ENCODE measurements at regions not wholly inside any gene's neighbourhood (a gene's known extent, or its start where the extent isn't known, plus 50 kb on each side); places are given as distances from the start of the nearest gene placed in this dataset.
"Not testable (repeated sequence)": the region's sequence is repeated elsewhere in the genome, so short reads cannot be mapped to it uniquely, and the experiment has no call there.

DNA sequence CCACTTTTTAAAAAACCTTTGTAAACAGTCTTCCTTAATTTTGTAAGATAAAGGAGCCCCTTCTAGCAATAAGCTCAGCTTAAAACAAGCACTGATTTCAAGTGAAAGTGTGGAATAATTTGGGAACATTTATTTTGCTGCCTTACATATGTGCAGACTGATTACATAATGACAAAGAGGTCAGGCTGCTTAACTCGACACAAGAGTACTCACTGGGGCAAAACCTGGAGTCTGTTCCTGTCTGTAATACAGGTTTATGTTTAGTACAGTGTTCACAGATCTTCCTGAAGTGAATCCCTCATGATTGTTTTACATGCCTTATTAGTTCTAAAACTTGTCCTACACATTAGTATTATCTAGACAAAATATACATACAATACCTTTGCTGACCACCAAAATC, 609.8 kb downstream of the LMO7 start:
- DNase-seq = no peak

- no peak for DNase-seq
These were observed 609.1 kb downstream of the LMO7 start for GRCh38 chr13:76245211-76245610.

DNA sequence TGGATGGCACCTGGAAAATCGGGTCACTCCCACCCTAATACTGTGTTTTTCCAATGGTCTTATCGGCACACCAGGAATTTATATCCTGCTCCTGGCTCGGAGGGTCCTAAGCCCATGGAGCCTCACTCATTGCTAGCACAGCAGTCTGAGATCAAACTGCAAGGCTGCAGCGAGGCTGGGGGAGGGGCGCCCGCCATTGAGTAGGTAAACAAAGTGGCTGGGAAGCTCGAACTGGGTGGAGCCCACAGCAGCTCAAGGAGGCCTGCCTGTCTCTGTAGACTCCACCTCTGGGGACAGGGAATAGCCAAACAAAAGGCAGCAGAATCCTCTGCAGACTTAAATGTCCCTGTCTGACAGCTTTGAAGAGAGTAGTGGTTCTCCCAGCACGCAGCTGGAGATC, 607.0 kb downstream of the LMO7 start:
- not testable (repeated sequence) for DNase-seq

DNA sequence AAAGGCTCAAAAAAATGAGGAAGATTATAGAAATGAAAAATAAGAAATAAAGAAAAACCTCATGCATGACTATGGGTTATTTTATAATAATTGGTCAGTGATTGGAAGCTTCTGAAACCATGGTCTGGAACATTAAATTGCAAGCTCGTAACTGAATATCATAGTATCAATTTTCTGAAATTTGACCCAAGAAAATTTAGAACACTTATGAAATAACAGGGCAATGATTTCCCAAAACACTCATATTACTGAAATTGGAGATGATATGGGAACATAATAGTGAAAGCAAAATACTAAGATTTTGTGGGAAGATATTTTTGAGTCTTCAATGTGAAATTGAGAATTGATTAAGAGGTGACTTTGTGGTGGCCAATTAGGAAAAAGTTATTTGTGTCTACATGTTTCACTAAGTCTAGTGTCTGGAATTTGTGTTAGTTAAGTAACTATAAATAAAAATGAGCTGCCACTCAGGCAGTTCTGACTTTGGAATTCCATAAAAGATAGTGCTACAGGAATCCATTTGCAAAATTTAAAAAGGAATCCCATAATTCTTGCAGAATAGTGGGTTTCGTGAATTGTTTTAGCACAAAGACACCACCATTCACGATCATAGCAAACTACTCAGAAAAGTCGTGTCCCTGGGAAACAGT, 603.0 kb downstream of the LMO7 start:
- DNase-seq = no peak

GRCh38 chr13:76231522-76232167, 595.5 kb downstream of the LMO7 start:
- DNase-seq = no peak

GRCh38 chr13:76229281-76229680, 593.2 kb downstream of the LMO7 start:
- no peak for DNase-seq

DNA sequence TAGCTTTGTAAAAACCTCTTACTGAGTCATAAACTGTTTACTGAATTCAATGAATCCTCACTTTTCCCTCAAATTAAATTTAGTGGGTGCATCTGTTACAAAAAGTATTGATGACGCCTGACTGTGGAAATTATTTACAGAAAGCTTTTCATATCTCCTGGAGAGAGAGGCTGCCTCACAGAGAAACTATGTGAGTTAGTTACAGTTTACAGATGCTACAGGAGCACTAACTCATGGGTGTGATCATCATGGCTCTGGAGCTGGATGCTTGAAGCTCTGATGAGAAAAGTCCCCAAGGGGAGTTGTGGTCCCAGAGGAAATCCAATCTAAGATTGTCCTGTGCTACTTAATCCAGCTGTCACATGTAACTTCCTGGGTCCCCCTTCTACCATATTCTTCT, 590.8 kb downstream of the LMO7 start:
- no peak for DNase-seq

DNA sequence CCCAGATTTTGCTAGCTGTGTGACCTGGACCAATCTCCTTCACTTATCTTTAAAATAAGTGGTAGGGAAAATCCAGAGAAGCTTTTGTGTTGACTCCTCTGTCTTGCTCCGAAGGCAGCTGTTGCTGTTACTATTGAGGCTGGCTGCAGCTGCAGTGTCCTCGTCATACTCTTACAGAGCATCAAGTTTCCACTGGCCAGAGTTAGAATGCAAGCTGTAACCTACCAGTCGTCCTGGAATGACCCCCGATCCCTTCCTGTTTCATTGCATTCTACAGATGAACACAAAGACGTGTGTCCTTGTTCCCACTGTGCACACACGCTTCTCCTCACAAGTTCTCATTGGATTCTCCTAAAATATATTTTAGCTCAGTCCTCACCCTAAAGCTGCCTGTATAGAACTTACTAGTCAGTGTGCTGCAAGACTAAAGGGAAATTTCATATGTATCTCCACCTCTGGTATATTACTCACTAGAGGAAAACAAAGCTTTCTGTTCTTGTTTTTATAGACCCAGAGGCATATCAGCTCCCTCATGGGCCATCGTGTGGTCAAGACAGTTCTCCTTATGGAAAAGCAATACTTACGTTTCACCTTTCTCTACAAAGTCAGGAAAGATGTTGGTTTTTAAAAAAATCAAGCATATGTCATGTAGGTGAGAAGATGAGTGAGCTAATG, 589.8 kb downstream of the LMO7 start:
- DNase-seq = no peak

DNA sequence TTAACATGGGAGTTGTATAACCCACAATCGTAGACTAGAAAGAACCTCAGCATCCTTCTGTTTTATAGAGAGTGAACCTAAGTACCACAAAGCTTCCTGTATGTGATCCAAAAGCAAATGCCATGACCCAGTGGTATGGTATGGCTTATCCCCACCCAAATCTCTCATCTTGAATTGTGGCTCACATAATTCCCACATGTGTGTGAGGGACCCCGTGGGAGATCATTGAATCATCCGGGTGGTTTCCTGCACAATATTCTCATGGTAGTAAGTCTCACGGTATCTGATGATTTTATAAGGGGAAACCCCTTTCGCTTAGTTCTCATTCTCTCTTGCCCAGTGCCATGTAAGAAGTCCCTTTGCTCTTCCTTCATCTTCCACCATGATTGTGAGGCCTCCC, 587.9 kb downstream of the LMO7 start:
- no peak for DNase-seq

DNA sequence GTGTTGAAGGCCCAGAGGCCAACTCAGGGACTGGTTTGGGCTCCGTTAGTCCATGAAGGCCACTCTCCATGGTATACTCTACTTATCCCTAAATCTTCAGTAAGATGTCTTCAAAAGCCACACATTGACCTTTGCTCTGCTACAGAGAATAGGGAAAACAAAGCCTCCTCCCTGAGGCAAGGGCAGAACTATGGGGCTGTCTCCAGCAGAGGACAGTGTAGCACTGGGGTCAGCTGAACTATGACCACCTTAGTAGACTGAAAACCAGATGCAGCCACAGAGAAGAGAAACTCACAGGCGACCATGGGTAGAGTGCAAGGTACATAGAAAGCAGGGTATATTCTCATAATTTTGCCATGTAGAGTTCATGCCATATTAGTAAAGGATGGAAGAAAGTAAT, 587.4 kb downstream of the LMO7 start:
- no peak for DNase-seq

DNA sequence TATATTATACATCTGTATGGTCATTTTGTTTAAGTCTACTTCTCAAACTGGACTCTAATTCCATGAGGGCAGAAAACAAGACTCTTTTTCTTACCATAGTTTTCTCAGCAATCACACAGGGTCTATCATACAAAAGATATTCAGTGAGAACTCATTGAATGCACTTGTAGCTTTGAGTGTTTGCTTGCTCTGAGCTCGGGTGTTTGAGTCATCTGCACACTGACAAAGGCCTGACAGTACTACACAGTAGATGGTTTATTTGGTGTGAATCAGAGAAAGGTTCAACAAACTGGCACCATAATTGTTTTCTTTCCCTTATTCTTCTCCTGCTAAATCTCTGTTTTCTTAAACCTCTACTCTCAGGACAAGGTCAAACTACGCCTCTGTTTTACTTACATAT, 586.4 kb downstream of the LMO7 start:
- no peak for DNase-seq

- DNase-seq = no peak
These were observed 580.6 kb downstream of the LMO7 start for GRCh38 chr13:76216729-76217128.

- DNase-seq = no peak
These were observed 577.9 kb downstream of the LMO7 start for GRCh38 chr13:76214001-76214400.

DNA sequence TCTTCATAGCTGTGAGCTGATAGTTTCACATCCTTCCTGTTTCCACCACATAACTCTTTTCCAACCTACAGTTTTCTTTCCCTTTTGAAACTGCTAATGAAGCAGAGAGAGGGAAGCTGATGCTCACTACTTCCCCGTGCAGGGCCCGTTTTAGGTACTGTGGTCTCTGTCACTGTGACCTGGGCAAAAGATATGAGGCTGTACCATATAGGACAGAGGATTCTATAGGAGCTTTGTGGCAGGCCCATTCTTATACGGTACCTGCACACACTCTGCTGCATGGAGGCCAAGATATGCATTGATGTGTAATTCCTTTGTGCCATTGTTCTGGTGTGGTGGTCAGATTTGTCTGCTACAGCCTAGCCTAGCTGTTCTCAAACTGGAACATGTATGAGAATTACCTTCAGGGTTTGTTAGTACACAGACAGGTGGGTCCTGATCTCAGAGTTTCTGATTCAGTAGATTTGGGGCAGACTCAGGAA, 577.3 kb downstream of the LMO7 start:
- no peak for DNase-seq

DNA sequence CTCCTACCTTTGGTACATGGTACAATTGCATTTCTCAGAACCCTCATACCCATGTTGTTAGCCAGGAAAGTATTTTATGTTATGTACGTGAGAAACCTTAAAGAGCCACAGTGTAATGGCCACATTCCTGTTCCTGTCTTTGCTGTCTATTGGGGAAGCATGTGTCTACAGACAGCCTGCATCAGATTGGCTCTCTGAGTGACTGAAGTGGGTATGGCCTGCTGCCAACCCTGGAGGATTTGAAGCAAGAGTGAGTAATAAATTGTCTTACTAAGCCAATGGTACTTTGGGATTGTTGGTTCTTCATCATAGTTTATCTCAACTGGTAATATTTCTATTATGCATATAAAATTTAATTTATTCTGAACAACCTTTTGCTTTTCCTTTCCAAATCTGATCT, 574.1 kb downstream of the LMO7 start:
- DNase-seq = no peak

- no peak for DNase-seq
These were observed 562.5 kb downstream of the LMO7 start for GRCh38 chr13:76198568-76199163.

DNA sequence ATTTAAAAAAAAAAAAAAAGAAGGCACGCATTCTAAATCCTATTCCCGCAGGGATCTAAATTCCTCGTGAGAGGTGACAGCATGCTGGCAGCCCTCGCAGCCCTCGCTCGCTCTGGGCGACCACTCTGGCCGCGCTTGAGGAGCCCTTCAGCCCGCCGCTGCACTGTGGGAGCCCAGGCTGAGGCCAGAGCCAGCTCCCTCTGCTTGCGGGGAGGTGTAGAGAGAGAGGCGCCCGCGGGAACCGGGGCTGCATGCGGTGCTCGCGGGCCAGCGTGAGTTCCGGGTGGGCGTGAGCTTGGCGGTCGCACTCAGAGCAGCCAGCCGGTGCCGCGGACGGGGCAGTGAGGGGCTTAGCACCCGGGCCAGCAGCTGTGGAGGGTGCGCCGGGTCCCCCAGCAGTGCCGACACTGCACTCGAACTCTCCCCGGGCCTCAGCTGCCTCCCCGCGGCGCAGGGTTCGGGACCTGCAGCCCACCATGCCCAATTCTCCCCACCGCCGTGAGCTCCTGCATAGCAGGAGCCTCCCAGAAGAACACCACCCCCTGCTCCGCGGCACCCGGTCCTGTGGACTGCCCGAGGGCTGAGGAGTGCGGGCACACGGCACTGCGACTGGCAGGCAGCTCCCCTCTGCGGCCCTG, 553.9 kb downstream of the LMO7 start:
- no peak for DNase-seq

DNA sequence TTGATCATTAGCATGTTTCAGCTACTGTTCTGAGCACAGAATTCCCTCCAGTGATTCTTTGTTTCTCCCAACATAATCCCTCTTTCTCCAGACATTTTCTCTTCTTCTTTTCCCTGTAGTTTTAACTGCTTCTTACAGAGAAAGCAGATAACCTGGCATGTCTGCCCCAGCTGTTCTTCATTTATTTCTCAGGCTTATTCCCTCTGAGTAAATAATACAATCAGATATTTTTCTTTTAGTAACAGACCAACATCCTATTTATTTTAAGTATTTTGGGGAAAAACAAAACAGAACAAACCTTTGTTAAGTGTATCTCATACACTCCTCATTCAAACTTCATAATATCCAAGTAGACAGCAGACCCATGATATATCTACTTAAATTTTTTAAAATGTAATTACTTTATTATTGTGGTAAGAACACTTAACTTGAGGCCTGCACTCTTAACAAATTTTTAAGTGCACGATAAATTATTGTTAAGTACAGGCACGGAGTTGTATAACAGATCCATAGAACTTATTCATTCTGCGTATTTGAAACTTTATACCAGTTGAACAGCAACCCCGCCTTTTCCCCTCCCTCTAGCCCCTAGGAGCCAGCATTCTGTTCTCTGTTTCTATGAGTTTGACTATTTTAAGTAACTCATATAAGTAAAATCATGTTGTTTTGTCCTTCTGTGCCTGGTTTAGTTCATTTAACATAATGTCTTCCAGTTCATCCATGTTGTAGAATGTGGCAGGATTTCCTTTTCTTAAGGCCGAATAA, 540.0 kb downstream of the LMO7 start:
- DNase-seq = no peak

DNA sequence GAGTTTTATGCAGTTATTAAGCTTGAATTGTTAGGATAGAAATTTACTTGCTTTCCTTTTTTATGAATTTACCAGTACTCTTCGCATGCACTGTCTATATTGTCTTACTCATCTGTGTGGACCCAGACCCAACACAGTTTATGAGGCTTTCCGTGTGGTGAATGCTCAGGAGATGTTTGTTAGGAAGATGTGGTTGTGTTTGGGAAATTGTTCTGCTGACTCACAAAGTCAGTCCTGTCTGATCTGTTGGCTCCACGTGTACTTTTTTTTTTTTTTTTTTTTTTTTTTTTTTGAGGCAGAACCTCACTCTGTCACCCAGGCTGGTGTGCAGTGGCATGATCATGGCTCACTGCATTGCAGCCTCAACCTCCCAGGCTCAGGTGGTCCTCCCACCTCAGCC, 532.5 kb downstream of the LMO7 start:
- DNase-seq = no peak

- no peak for DNase-seq
These were observed 528.2 kb downstream of the LMO7 start for GRCh38 chr13:76164290-76164689.

- DNase-seq = no peak
These were observed 527.6 kb downstream of the LMO7 start for GRCh38 chr13:76163761-76164160.
